ENCODE measurements at regions not wholly inside any gene's neighbourhood (a gene's known extent, or its start where the extent isn't known, plus 50 kb on each side); places are given as distances from the start of the nearest gene placed in this dataset.
A peak's percentile ranks its signal among the peaks of the same experiment; 100 is the strongest.
"Not testable (repeated sequence)": the region's sequence is repeated elsewhere in the genome, so short reads cannot be mapped to it uniquely, and the experiment has no call there.

GRCh38 chr1:244758708-244759107 is 76.8 kb upstream of the COX20 start:
- DNase-seq = no peak

GRCh38 chr1:244759158-244759557 is 76.3 kb upstream of the COX20 start:
- DNase-seq = no peak

- DNase-seq = no peak
Measured at GRCh38 chr1:244760471-244760870, 75.0 kb upstream of the COX20 start.

- no peak for DNase-seq
Measured at GRCh38 chr1:244761279-244761678, 74.2 kb upstream of the COX20 start.

GRCh38 chr1:244762629-244763028 is 72.8 kb upstream of the COX20 start:
- no peak for DNase-seq

- DNase-seq = no peak
Measured at GRCh38 chr1:244768186-244768585, 67.3 kb upstream of the COX20 start.

- DNase-seq = no peak
Measured at GRCh38 chr1:244768804-244769203, 66.7 kb upstream of the COX20 start.

- DNase-seq = peak; percentile 76
Measured at GRCh38 chr1:244770556-244770955, 64.9 kb upstream of the COX20 start.

GRCh38 chr1:244773513-244773912 is 61.9 kb upstream of the COX20 start:
- no peak for DNase-seq

GRCh38 chr1:244776783-244777182 is 58.7 kb upstream of the COX20 start:
- DNase-seq = not testable (repeated sequence)

GRCh38 chr1:244778344-244778743 is 57.1 kb upstream of the COX20 start:
- no peak for DNase-seq

- DNase-seq = no peak
Measured at GRCh38 chr1:244779410-244779809, 56.0 kb upstream of the COX20 start.

GRCh38 chr1:244780311-244780710 is 55.1 kb upstream of the COX20 start:
- no peak for DNase-seq

GRCh38 chr1:244782056-244782455 is 53.4 kb upstream of the COX20 start:
- DNase-seq = no peak

- DNase-seq = no peak
Measured at GRCh38 chr1:244783138-244783537, 52.3 kb upstream of the COX20 start.
